HG02981 (cell line): ENCODE measurements at regions not wholly inside any gene's neighbourhood (a gene's known extent, or its start where the extent isn't known, plus 50 kb on each side); places are given as distances from the start of the nearest gene placed in this dataset.

Experiments used
- ATAC-seq: cut with Tn5 transposase; IDR thresholded peaks from one replicate; pipeline ENCODE4 v1.9.1; 2021; ENCODE audit warnings: mild to moderate bottlenecking, moderate library complexity; ENCODE audit not compliant: unreplicated experiment

GRCh38 chr16:85395913-85396878 is 216.9 kb upstream of the GSE1 start:
- no peak for ATAC-seq

- ATAC-seq, result no peak
Measured at GRCh38 chr16:85396879-85397871, 215.9 kb upstream of the GSE1 start.

- no peak for ATAC-seq
Measured at GRCh38 chr16:85398050-85398451, 215.1 kb upstream of the GSE1 start.

GRCh38 chr16:85398688-85399582 is 214.2 kb upstream of the GSE1 start:
- ATAC-seq, result no peak

- no peak for ATAC-seq
Measured at GRCh38 chr16:85399583-85400284, 213.4 kb upstream of the GSE1 start.

- ATAC-seq, result no peak
Measured at GRCh38 chr16:85400305-85401205, 212.6 kb upstream of the GSE1 start.

GRCh38 chr16:85401370-85401916 is 211.7 kb upstream of the GSE1 start:
- no peak for ATAC-seq

GRCh38 chr16:85401917-85402766 is 211.0 kb upstream of the GSE1 start:
- no peak for ATAC-seq

GRCh38 chr16:85402910-85403692 is 210.0 kb upstream of the GSE1 start:
- ATAC-seq, result no peak

- ATAC-seq, result no peak
Measured at GRCh38 chr16:85403693-85404092, 209.4 kb upstream of the GSE1 start.

GRCh38 chr16:85412911-85413520 is 200.1 kb upstream of the GSE1 start:
- ATAC-seq, result no peak

GRCh38 chr16:85413691-85414663 is 199.1 kb upstream of the GSE1 start:
- no peak for ATAC-seq

GRCh38 chr16:85415196-85416090 is 197.7 kb upstream of the GSE1 start:
- ATAC-seq, result no peak
